DOHH2 (cell line): ENCODE measurements at regions not wholly inside any gene's neighbourhood (a gene's known extent, or its start where the extent isn't known, plus 50 kb on each side); places are given as distances from the start of the nearest gene placed in this dataset.
"Not testable (repeated sequence)": the region's sequence is repeated elsewhere in the genome, so short reads cannot be mapped to it uniquely, and the experiment has no call there.

ENCODE experiments used
- H3F3A ChIP-seq: fragments of 200-600 bp; sonication (generic), shearing (Covaris generic); 2 replicates; pipeline ENCODE4 v1.6.0; 2016; ENCODE audit warnings: antibody characterized with exemption, mild to moderate bottlenecking; ENCODE audit not compliant: control insufficient read depth, insufficient read depth
- H3K27ac ChIP-seq: fragments of 200-600 bp; sonication (generic); 2 replicates; pipeline ENCODE4 v1.5.1; 2014; ENCODE audit warnings: low read depth, mild to moderate bottlenecking, low read length, moderate library complexity
- H3K27me3 ChIP-seq: fragments of 200-600 bp; sonication (generic); 2 replicates; pipeline ENCODE4 v1.6.1; 2014; ENCODE audit warnings: mild to moderate bottlenecking, low read length, mixed read lengths; ENCODE audit not compliant: control insufficient read depth
- H3K36me3 ChIP-seq: fragments of 200-600 bp; sonication (generic); 2 replicates; pipeline ENCODE4 v1.6.1; 2014; ENCODE audit warnings: mild to moderate bottlenecking, low read length, moderate library complexity, mixed read lengths; ENCODE audit not compliant: control insufficient read depth
- H3K4me1 ChIP-seq: fragments of 200-600 bp; sonication (generic); 2 replicates; pipeline ENCODE4 v1.6.1; 2014; ENCODE audit warnings: mild to moderate bottlenecking, low read length, mixed read lengths; ENCODE audit not compliant: control insufficient read depth
- H3K4me2 ChIP-seq: fragments of 200-600 bp; sonication (generic); 2 replicates; pipeline ENCODE4 v1.6.0; 2014; ENCODE audit warnings: mild to moderate bottlenecking, low read length, moderate library complexity
- H3K4me3 ChIP-seq: fragments of 200-600 bp; sonication (generic); 2 replicates; pipeline ENCODE4 v1.5.1; 2014; ENCODE audit warnings: mild to moderate bottlenecking, low read length, mixed read lengths
- H3K79me2 ChIP-seq: fragments of 200-600 bp; sonication (generic); 2 replicates; pipeline ENCODE4 v1.6.1; 2014; ENCODE audit warnings: mild to moderate bottlenecking, low read length, mixed read lengths; ENCODE audit not compliant: control insufficient read depth
- H3K9me2 ChIP-seq: fragments of 200-600 bp; sonication (generic); replicated peaks from 2 replicates; pipeline ENCODE4 v1.6.1; 2014; ENCODE audit warnings: mild to moderate bottlenecking, low read length, mixed read lengths; ENCODE audit not compliant: control insufficient read depth
- H3K9me3 ChIP-seq: fragments of 200-600 bp; sonication (generic); 2 replicates; pipeline ENCODE4 v1.6.1; 2014; ENCODE audit warnings: antibody characterized with exemption, low read length, mixed read lengths; ENCODE audit not compliant: control insufficient read depth, insufficient read depth
- H4K20me1 ChIP-seq: fragments of 200-600 bp; sonication (generic); 2 replicates; pipeline ENCODE4 v1.6.0; 2014; ENCODE audit warnings: low read depth, mild to moderate bottlenecking, antibody characterized with exemption, low read length, moderate library complexity; ENCODE audit not compliant: control insufficient read depth, insufficient read depth
- CTCF ChIP-seq: fragments of 200-600 bp; sonication (generic); IDR thresholded peaks from one replicate; pipeline ENCODE4 v1.5.1; 2014; ENCODE audit warnings: antibody characterized with exemption, mild to moderate bottlenecking, low read depth, low read length; ENCODE audit not compliant: poor library complexity, severe bottlenecking
- EZH2phosphoT487 ChIP-seq: fragments of 200-600 bp; sonication (generic); IDR thresholded peaks from 2 replicates; pipeline ENCODE4 v1.6.1; 2017; ENCODE audit warnings: borderline replicate concordance, mild to moderate bottlenecking, antibody characterized with exemption, low read length, moderate library complexity, mixed read lengths

- H4K20me1 ChIP-seq = no peaks in the 10 kb centered on the region
- no peaks in the 10 kb centered on the region for H3K79me2 ChIP-seq
- no peaks in the 10 kb centered on the region for H3K9me2 ChIP-seq
- no peaks in the 10 kb centered on the region for H3K36me3 ChIP-seq
- no peaks in the 10 kb centered on the region for H3K4me1 ChIP-seq
- no peak overlapping the region for H3K27ac ChIP-seq
- no peaks in the 10 kb centered on the region for H3K27me3 ChIP-seq
- no peaks in the 10 kb centered on the region for H3K9me3 ChIP-seq
- no peak overlapping the region for H3K4me2 ChIP-seq
- H3F3A ChIP-seq = no peaks in the 10 kb centered on the region
- H3K4me3 ChIP-seq = no peak overlapping the region
- TF ChIP-seq EZH2phosphoT487 (no peak), CTCF (peak; percentile 76)
These were observed 127.6 kb upstream of the TWIST2 start for GRCh38 chr2:238720232-238720672.

GRCh38 chr2:238722181-238722580 lies 125.7 kb upstream of the TWIST2 start:
- TF ChIP-seq CTCF = no peak
- no peak for TF ChIP-seq EZH2phosphoT487
- no peak overlapping the region for H3K4me2 ChIP-seq
- no peak overlapping the region for H3K4me3 ChIP-seq
- no peak overlapping the region for H3K27ac ChIP-seq
- H4K20me1 ChIP-seq = no peaks in the 10 kb centered on the region
- H3K4me1 ChIP-seq = no peaks in the 10 kb centered on the region
- no peaks in the 10 kb centered on the region for H3K27me3 ChIP-seq
- H3K79me2 ChIP-seq = no peaks in the 10 kb centered on the region
- no peaks in the 10 kb centered on the region for H3K9me3 ChIP-seq
- H3F3A ChIP-seq = no peaks in the 10 kb centered on the region
- no peaks in the 10 kb centered on the region for H3K9me2 ChIP-seq
- no peaks in the 10 kb centered on the region for H3K36me3 ChIP-seq

- H3K36me3 ChIP-seq = no peaks in the 10 kb centered on the region
- H3K4me3 ChIP-seq = no peak overlapping the region
- H4K20me1 ChIP-seq = no peaks in the 10 kb centered on the region
- TF ChIP-seq EZH2phosphoT487 = no peak
- no peak for TF ChIP-seq CTCF
- H3K9me3 ChIP-seq = no peaks in the 10 kb centered on the region
- no peaks in the 10 kb centered on the region for H3K9me2 ChIP-seq
- H3F3A ChIP-seq = no peaks in the 10 kb centered on the region
- H3K4me2 ChIP-seq = no peak overlapping the region
- no peaks in the 10 kb centered on the region for H3K4me1 ChIP-seq
- no peaks in the 10 kb centered on the region for H3K27me3 ChIP-seq
- H3K79me2 ChIP-seq = no peaks in the 10 kb centered on the region
- H3K27ac ChIP-seq = no peak overlapping the region
These were observed 125.0 kb upstream of the TWIST2 start for GRCh38 chr2:238722883-238723282.

- H3F3A ChIP-seq, H3K4me1 ChIP-seq, H4K20me1 ChIP-seq, H3K4me2 ChIP-seq, H3K79me2 ChIP-seq, H3K4me3 ChIP-seq, H3K9me3 ChIP-seq, H3K27me3 ChIP-seq, H3K27ac ChIP-seq, H3K9me2 ChIP-seq, H3K36me3 ChIP-seq: not testable (repeated sequence)
These were observed 124.1 kb upstream of the TWIST2 start for GRCh38 chr2:238723740-238724320.
